Lung (tissue), 11 donors: ENCODE measurements at regions not wholly inside any gene's neighbourhood (a gene's known extent, or its start where the extent isn't known, plus 50 kb on each side); places are given as distances from the start of the nearest gene placed in this dataset.

ENCODE experiments used
- ATAC-seq: fragments of 200-7000 bp; cut with Tn5 transposase; one replicate; pipeline ENCODE4 v1.9.1; 2020; ENCODE audit warnings: moderate number of reproducible peaks; ENCODE audit not compliant: insufficient read depth, low FRiP score
- DNase-seq, 3 donors: peaks; one replicate each; pipeline ENCODE4 v3.0.0-alpha.2; 2013 to 2017
- H3K27ac ChIP-seq, 2 donors: one replicate each; pipeline ENCODE4 v1.5.1; 2013; ENCODE audit warnings: mild to moderate bottlenecking in 2 of 2, moderate library complexity in 2 of 2, control low read depth in 1 of 2, inconsistent platforms in 1 of 2, low read depth in 1 of 2, low read length in 1 of 2
- H3K27me3 ChIP-seq, 3 donors: one replicate each; pipeline ENCODE4 v1.5.1; 2013; ENCODE audit warnings: low read length in 2 of 3; ENCODE audit not compliant: control insufficient read depth in 3 of 3, insufficient read depth in 3 of 3
- H3K36me3 ChIP-seq, 4 donors: one replicate each; pipeline ENCODE4 v1.5.1; 2013; ENCODE audit warnings: low read length in 4 of 4, mild to moderate bottlenecking in 1 of 4, moderate library complexity in 1 of 4; ENCODE audit not compliant: control insufficient read depth in 4 of 4, insufficient read depth in 4 of 4
- H3K4me1 ChIP-seq, 5 donors: one replicate each; pipeline ENCODE4 v1.5.1; 2013; ENCODE audit warnings: low read length in 5 of 5, mild to moderate bottlenecking in 2 of 5, moderate library complexity in 1 of 5; ENCODE audit not compliant: control insufficient read depth in 5 of 5, insufficient read depth in 5 of 5
- H3K4me3 ChIP-seq: one replicate; pipeline ENCODE4 v1.5.1; 2013; ENCODE audit warnings: mild to moderate bottlenecking, control low read depth, moderate library complexity
- H3K9ac ChIP-seq, 2 donors: one replicate each; pipeline ENCODE4 v1.5.1; 2013; ENCODE audit warnings: low read length in 2 of 2, control low read depth in 1 of 2; ENCODE audit not compliant: insufficient read depth in 1 of 2
- H3K9me3 ChIP-seq, 4 donors: one replicate each; pipeline ENCODE4 v1.5.1; 2013; ENCODE audit warnings: low read length in 3 of 4, mild to moderate bottlenecking in 1 of 4, moderate library complexity in 1 of 4; ENCODE audit not compliant: control insufficient read depth in 4 of 4, insufficient read depth in 3 of 4
- CTCF ChIP-seq: IDR thresholded peaks from 2 replicates; pipeline ENCODE4 v1.5.1; 2012; ENCODE audit warnings: mild to moderate bottlenecking; ENCODE audit errors: control extremely low read depth, extremely low read depth
- WGBS, 2 donors: extraction: QIAGEN DNeasy Blood & Tissue Kit; methylation state at CpG; one replicate each; pipeline ENCODE4 v1.1.7; 2013; 5-methylcytosine and 5-hydroxymethylcytosine counted together
- donor health status: control.
- donor health status: control.
- donor health status: Bipolar disorder and iron deficiency.
- donor health status: healthy.
- donor health status: DM: yes; HTN: yes; CAD: no.

GRCh38 chr2:176388861-176389260, 119.6 kb downstream of the MTX2 start:
- Histone ChIP-seq H3K4me1 (peaks cover 0 to 12% (median 8%) of the 10 kb centered on the region in 5 donors), H3K9ac (no peak overlapping the region), H3K36me3 (no peaks in the 10 kb centered on the region), H3K9me3 (no peaks in the 10 kb centered on the region), H3K27me3 (no peaks in the 10 kb centered on the region), H3K4me3 (no peak overlapping the region), H3K27ac (no peak overlapping the region)
- no peak for TF ChIP-seq CTCF
- no peak for ATAC-seq
- DNase-seq = no peak
- 86 to 97% methylated on average over 3 of the region's 3 CpGs for whole genome bisulfite sequencing, 2 donors

GRCh38 chr2:176390276-176391147, 121.3 kb downstream of the MTX2 start:
- H3K4me1 ChIP-seq = peaks cover 0 to 12% (median 8%) of the 10 kb centered on the region in 5 donors
- no peak for TF ChIP-seq CTCF
- WGBS, 2 donors = 63 to 76% methylated on average over 5 of the region's 5 CpGs
- H3K36me3 ChIP-seq = no peaks in the 10 kb centered on the region
- ATAC-seq (no peak), DNase-seq (peak in 1 of 3 donors; percentile 12)
- no peak overlapping the region for H3K9ac ChIP-seq
- no peak overlapping the region for H3K4me3 ChIP-seq
- H3K27me3 ChIP-seq = no peaks in the 10 kb centered on the region
- H3K9me3 ChIP-seq = no peaks in the 10 kb centered on the region
- H3K27ac ChIP-seq = no peak overlapping the region

GRCh38 chr2:176391148-176391419, 121.8 kb downstream of the MTX2 start:
- ATAC-seq = no peak
- no peak overlapping the region for H3K4me3 ChIP-seq
- no peaks in the 10 kb centered on the region for H3K36me3 ChIP-seq
- DNase-seq = no peak
- no peaks in the 10 kb centered on the region for H3K27me3 ChIP-seq
- no peak for TF ChIP-seq CTCF
- H3K9me3 ChIP-seq = no peaks in the 10 kb centered on the region
- WGBS, 2 donors = 96 to 100% methylated on average over 1 of the region's 1 CpG
- H3K4me1 ChIP-seq = peaks cover 0 to 12% (median 8%) of the 10 kb centered on the region in 5 donors
- no peak overlapping the region for H3K9ac ChIP-seq
- H3K27ac ChIP-seq = no peak overlapping the region

GRCh38 chr2:176392249-176392648, 123.0 kb downstream of the MTX2 start:
- DNase-seq = peak in 2 of 3 donors; percentile 13 to 44
- TF ChIP-seq CTCF = no peak
- Histone ChIP-seq H3K9me3 (no peaks in the 10 kb centered on the region), H3K4me3 (no peak overlapping the region), H3K36me3 (no peaks in the 10 kb centered on the region), H3K27ac (no peak overlapping the region), H3K27me3 (no peaks in the 10 kb centered on the region), H3K4me1 (peaks cover 0 to 12% (median 8%) of the 10 kb centered on the region in 5 donors), H3K9ac (no peak overlapping the region)
- no peak for ATAC-seq
- 60 to 77% methylated on average over 6 of the region's 6 CpGs for WGBS, 2 donors
